ENCODE measurements at regions not wholly inside any gene's neighbourhood (a gene's known extent, or its start where the extent isn't known, plus 50 kb on each side); places are given as distances from the start of the nearest gene placed in this dataset.

- no peaks in the 10 kb centered on the region for H3K4me1 ChIP-seq
- no peaks in the 10 kb centered on the region for H3K36me3 ChIP-seq
- no peaks in the 10 kb centered on the region for H3K27me3 ChIP-seq
- intact Hi-C loops (cut with DNase I), result no loop called here
- ATAC-seq (no peak), DNase-seq (no peak)
- no peak overlapping the region for H3K4me3 ChIP-seq
- peaks cover 6% of the 10 kb centered on the region for H3K9me3 ChIP-seq
- no peak for TF ChIP-seq CTCF (IDR thresholded peaks at IDR 0.05)
- no peak overlapping the region for H3K27ac ChIP-seq
Observed at GRCh38 chr2:45153121-45153520, 143.9 kb upstream of the SIX2 start.

GRCh38 chr2:45152691-45153090, 143.4 kb upstream of the SIX2 start:
- Histone ChIP-seq H3K27ac (no peak overlapping the region), H3K4me3 (no peak overlapping the region), H3K36me3 (no peaks in the 10 kb centered on the region), H3K4me1 (no peaks in the 10 kb centered on the region), H3K9me3 (peaks cover 6% of the 10 kb centered on the region), H3K27me3 (no peaks in the 10 kb centered on the region)
- ATAC-seq (no peak), DNase-seq (no peak)
- no peak for TF ChIP-seq CTCF (IDR thresholded peaks at IDR 0.05)
- intact Hi-C loops (cut with DNase I), result no loop called here

GRCh38 chr2:45145073-45145899, 136.0 kb upstream of the SIX2 start:
- Histone ChIP-seq H3K27me3 (peaks cover 18% of the 10 kb centered on the region), H3K9me3 (no peaks in the 10 kb centered on the region), H3K4me1 (no peaks in the 10 kb centered on the region), H3K27ac (no peak overlapping the region), H3K36me3 (no peaks in the 10 kb centered on the region), H3K4me3 (no peak overlapping the region)
- ATAC-seq (no peak), DNase-seq (no peak)
- no peak for TF ChIP-seq CTCF (IDR thresholded peaks at IDR 0.05)
- intact Hi-C loops (cut with DNase I), result no loop called here

GRCh38 chr2:45141883-45142866, 132.9 kb upstream of the SIX2 start:
- H3K27me3 ChIP-seq, result peaks cover 18% of the 10 kb centered on the region
- no peaks in the 10 kb centered on the region for H3K9me3 ChIP-seq
- H3K4me3 ChIP-seq, result no peak overlapping the region
- no peaks in the 10 kb centered on the region for H3K36me3 ChIP-seq
- no peak overlapping the region for H3K27ac ChIP-seq
- DNase-seq, result no peak
- intact Hi-C loops (cut with DNase I), result no loop called here
- ATAC-seq, result no peak
- H3K4me1 ChIP-seq, result no peaks in the 10 kb centered on the region
- TF ChIP-seq CTCF (IDR thresholded peaks at IDR 0.05), result no peak

GRCh38 chr2:45140675-45141074, 131.4 kb upstream of the SIX2 start:
- no peaks in the 10 kb centered on the region for H3K9me3 ChIP-seq
- H3K27ac ChIP-seq, result no peak overlapping the region
- no peak for TF ChIP-seq CTCF (IDR thresholded peaks at IDR 0.05)
- H3K4me3 ChIP-seq, result no peak overlapping the region
- H3K4me1 ChIP-seq, result no peaks in the 10 kb centered on the region
- intact Hi-C loops (cut with DNase I), result no loop called here
- ATAC-seq, result no peak
- peaks cover 18% of the 10 kb centered on the region for H3K27me3 ChIP-seq
- no peak for DNase-seq
- H3K36me3 ChIP-seq, result no peaks in the 10 kb centered on the region

Measured in upper lobe of right lung (tissue), 1 donor.